ENCODE measurements at regions not wholly inside any gene's neighbourhood (a gene's known extent, or its start where the extent isn't known, plus 50 kb on each side); places are given as distances from the start of the nearest gene placed in this dataset.

DNA sequence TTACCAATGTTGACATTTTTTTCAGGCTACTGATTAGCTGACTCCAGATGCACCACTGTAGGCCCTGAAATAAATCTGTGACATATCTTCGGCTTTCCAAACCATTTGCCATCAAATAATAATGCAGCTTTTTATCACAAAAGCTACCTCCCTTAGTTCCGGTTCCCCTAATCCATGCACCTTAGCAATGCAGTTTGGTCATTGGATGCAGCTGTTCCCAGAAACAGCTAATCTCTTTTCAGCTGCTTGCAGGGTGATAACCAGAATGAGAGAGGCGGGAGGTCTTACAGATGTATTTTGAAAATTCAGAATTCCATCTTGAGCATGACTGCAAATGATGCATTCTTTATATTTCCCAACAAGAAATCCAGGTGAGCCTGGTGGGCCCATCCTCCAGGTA lies 646.2 kb downstream of the SOX5 start:
- DNase-seq (ENCODE audit: insufficient read length, low spot score) (no peak), FAIRE-seq (no peak)
- TF ChIP-seq, protein P1, sequence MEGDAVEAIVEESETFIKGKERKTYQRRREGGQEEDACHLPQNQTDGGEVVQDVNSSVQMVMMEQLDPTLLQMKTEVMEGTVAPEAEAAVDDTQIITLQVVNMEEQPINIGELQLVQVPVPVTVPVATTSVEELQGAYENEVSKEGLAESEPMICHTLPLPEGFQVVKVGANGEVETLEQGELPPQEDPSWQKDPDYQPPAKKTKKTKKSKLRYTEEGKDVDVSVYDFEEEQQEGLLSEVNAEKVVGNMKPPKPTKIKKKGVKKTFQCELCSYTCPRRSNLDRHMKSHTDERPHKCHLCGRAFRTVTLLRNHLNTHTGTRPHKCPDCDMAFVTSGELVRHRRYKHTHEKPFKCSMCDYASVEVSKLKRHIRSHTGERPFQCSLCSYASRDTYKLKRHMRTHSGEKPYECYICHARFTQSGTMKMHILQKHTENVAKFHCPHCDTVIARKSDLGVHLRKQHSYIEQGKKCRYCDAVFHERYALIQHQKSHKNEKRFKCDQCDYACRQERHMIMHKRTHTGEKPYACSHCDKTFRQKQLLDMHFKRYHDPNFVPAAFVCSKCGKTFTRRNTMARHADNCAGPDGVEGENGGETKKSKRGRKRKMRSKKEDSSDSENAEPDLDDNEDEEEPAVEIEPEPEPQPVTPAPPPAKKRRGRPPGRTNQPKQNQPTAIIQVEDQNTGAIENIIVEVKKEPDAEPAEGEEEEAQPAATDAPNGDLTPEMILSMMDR (IDR thresholded peaks at IDR 0.05; ENCODE audit: insufficient read depth, missing control alignments): no peak

DNA sequence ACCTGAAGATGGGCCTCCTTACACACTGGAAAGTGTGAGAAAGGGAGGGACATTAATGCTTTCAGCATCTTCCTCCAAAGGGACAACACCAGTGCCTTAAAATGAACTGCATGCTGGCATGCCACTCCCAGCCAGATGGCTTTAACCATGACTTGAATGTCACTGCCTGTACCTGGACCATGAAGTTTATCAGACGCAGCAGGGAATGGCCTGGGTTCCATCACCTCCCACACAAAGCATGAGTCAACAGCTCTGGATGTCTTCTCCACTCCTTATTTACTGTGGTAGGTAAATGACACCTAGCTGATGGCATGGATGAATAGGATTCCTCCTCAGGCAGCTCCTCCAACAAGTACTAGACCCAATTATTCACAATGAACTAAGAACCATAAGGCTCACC lies 645.6 kb downstream of the SOX5 start:
- no peak for FAIRE-seq

DNA sequence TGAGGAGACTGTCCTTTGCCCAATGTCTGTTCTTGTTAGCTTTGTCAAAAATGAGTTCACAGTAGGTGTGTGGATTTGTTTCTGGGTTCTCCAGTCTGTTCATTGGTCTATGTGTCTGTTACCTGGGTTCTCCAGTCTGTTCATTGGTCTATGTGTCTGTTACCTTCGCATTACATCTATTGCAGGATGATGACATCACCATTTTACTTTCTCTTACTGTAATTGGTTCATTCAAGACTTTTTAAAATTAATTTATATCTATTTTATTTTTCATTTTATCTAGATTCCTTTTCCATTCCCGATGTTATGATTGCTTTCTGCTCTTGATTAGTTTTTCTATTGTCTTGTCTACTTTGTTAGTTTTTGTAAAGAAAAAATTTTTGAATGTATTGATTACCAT lies 615.5 kb downstream of the SOX5 start:
- no peak for FAIRE-seq

More for the DNA sequence above, 645.6 kb downstream of the SOX5 start:
- no peak for DNase-seq (ENCODE audit: insufficient read length, low spot score)
- TF ChIP-seq, protein P1 (IDR thresholded peaks at IDR 0.05; ENCODE audit: insufficient read depth, missing control alignments): no peak

DNA sequence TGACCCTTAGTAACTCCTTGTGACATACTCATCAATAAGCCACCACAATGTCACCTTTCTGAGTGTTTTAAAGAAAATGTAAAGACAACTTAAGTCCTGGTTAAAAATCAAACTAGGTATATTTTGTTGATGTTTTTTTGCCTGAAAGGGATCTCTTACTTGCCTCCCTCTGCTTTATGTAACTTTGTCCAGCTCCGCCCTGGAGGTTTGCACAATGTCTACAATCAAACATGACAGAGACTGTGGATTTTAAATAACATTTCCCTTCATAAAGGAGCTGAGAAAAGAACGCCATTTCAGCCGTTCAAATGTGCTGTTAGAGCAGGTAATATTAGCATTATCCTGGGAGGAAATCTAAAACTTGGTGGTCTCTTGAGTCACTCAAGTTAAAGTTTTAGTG lies 613.9 kb downstream of the SOX5 start:
- TF ChIP-seq, protein P1 (IDR thresholded peaks at IDR 0.05; ENCODE audit: insufficient read depth, missing control alignments): no peak
- DNase-seq (ENCODE audit: insufficient read length, low spot score): no peak
- no peak for FAIRE-seq

More for the DNA sequence above, 615.5 kb downstream of the SOX5 start:
- no peak for DNase-seq (ENCODE audit: insufficient read length, low spot score)
- TF ChIP-seq, protein P1 (IDR thresholded peaks at IDR 0.05; ENCODE audit: insufficient read depth, missing control alignments): no peak

DNA sequence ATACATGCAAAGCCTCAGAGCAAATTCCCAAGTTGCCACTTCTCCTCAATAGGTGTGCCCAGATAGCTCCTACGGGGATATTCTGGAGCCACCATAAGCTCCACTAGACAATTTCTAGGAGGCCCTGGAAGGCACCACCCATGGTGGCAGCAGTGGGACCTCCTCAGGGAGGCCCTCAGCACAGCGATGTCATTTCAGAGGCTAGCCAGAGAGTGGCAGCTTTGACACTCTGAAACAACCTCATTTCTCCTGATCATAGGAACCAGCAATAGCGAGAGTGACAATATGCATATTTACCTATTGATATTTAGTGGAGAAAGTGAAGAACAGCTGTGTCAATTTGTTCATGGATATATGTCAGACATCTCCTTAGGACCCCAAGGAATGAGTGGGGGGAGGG lies 612.3 kb downstream of the SOX5 start:
- DNase-seq (ENCODE audit: insufficient read length, low spot score) (no peak), FAIRE-seq (no peak)
- TF ChIP-seq, protein P1 (IDR thresholded peaks at IDR 0.05; ENCODE audit: insufficient read depth, missing control alignments): no peak

DNA sequence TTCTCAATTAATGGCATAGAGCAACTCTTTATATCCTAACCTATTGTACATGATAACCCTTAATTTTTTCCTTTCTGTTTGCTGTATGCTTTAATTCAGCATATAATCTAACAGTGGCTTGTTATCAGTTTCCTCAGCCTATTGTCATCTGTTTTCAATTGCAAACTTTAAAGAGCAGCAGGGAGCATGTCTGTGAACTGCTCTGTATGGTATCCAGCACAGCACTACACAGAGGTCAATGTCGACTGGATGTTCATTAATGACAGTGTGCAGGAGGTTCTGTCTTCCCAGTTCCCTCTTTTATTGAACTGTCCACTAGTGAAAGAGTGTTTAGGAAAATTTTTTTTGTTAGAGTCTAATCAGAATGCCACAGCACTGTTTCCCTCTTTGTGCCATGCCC lies 609.1 kb downstream of the SOX5 start:
- DNase-seq (ENCODE audit: insufficient read length, low spot score) (no peak), FAIRE-seq (no peak)
- TF ChIP-seq, protein P1 (IDR thresholded peaks at IDR 0.05; ENCODE audit: insufficient read depth, missing control alignments): no peak

DNA sequence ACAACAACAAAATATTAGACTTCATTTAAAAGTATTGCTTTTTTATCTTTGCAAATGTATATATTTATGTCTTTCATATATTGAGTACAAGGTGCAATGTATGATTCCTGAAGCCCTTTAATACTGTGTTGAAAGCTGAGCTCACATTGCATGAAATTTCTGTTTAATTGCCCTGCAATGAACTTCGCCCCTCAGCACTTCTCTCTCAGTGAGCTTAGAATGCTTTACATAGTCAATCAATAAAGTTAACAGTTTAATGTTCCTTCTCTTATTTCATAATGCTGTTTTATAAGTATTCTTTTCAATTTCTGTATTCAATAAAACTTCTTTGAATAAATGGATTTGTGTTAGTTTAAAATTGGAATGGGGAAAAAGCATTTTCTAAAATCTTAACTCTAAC lies 607.1 kb downstream of the SOX5 start:
- FAIRE-seq: no peak
- no peak for DNase-seq (ENCODE audit: insufficient read length, low spot score)
- TF ChIP-seq, protein P1 (IDR thresholded peaks at IDR 0.05; ENCODE audit: insufficient read depth, missing control alignments): no peak
